Spleen (tissue), 11 donors: ENCODE measurements at regions not wholly inside any gene's neighbourhood (a gene's known extent, or its start where the extent isn't known, plus 50 kb on each side); places are given as distances from the start of the nearest gene placed in this dataset.

Experiments
- DNase-seq: peaks from one replicate; pipeline ENCODE4 v3.0.0-alpha.2; 2020
- H3K27ac ChIP-seq, 8 donors: fragments of 200-600 bp; sonication (generic) in 7 of 8; 1 replicate in 4 of 8; 2 replicates in 4 of 8; pipeline versions ENCODE4 v1.5.0 to v1.8.0; 2016 to 2021; ENCODE audit warnings: inconsistent platforms in 4 of 8, mild to moderate bottlenecking in 4 of 8, moderate library complexity in 1 of 8
- H3K27me3 ChIP-seq, 7 donors: fragments of 200-600 bp; sonication (generic) in 6 of 7; replicated peaks in 1 of 7; 1 replicate in 4 of 7; 2 replicates in 3 of 7; pipeline versions ENCODE4 v1.5.0 to v1.8.0; 2016 to 2021; ENCODE audit warnings: inconsistent platforms in 3 of 7, mild to moderate bottlenecking in 1 of 7
- H3K36me3 ChIP-seq, 6 donors: fragments of 200-600 bp; sonication (generic) in 5 of 6; 1 replicate in 4 of 6; 2 replicates in 2 of 6; pipeline versions ENCODE4 v1.5.0 to v1.8.0; 2016 to 2021; ENCODE audit warnings: inconsistent platforms in 2 of 6
- H3K4me1 ChIP-seq, 6 donors: fragments of 200-600 bp; sonication (generic) in 5 of 6; 1 replicate in 3 of 6; 2 replicates in 3 of 6; pipeline versions ENCODE4 v1.5.0 to v1.8.0; 2016 to 2021; ENCODE audit warnings: inconsistent platforms in 3 of 6
- H3K4me3 ChIP-seq, 8 donors: fragments of 200-600 bp; sonication (generic) in 7 of 8; 1 replicate in 4 of 8; 2 replicates in 4 of 8; pipeline versions ENCODE4 v1.5.0 to v1.8.0; 2016 to 2021; ENCODE audit warnings: inconsistent platforms in 4 of 8, mild to moderate bottlenecking in 4 of 8, moderate library complexity in 2 of 8
- H3K9me3 ChIP-seq, 8 donors: fragments of 200-600 bp; sonication (generic) in 7 of 8; 1 replicate in 4 of 8; 2 replicates in 4 of 8; pipeline versions ENCODE4 v1.5.0 to v1.8.0; 2016 to 2021; ENCODE audit warnings: inconsistent platforms in 4 of 8
- CTCF ChIP-seq, 11 experiments: fragments of 200-600 bp in 7 of 11; fragments of 450-650 bp in 4 of 11; sonication (generic) in 4 of 11; IDR thresholded peaks in 8 of 11; conservative IDR thresholded peaks in 3 of 11; 1 replicate in 7 of 11; 2 replicates in 4 of 11; pipeline versions ENCODE4 v1.4.0 to v1.8.0; 2016 to 2021; ENCODE audit warnings: antibody characterized with exemption in 11 of 11, inconsistent platforms in 4 of 11, mild to moderate bottlenecking in 1 of 11
- POLR2A ChIP-seq, 3 donors: fragments of 450-650 bp; IDR thresholded peaks; one replicate each; pipeline ENCODE4 v1.5.1; 2017; ENCODE audit warnings: antibody characterized with exemption in 3 of 3, mild to moderate bottlenecking in 1 of 3
- POLR2AphosphoS5 ChIP-seq, 3 donors: sonication (generic); formaldehyde crosslinking; IDR thresholded peaks; one replicate each; pipeline ENCODE4 v1.5.1; 2017; ENCODE audit warnings: antibody characterized with exemption in 3 of 3
- WGBS, 5 donors: extraction: QIAGEN DNeasy Blood & Tissue Kit in 3 of 5; methylation state at CpG; one replicate each; pipeline versions ENCODE4 v1.1.5 to v1.1.7; 2013 to 2018; 5-methylcytosine and 5-hydroxymethylcytosine counted together
- intact Hi-C: fragments of 100-400 bp; cut with DNase I; formaldehyde crosslinking; loops from one replicate; pipeline ENCODE4 v1.15.0; 2023; ENCODE audit warnings: low total_unique reads
- donor health status: healthy with polysubstance abuse.
- donor health status: DM: no; HTN: no; CAD: no; lungs with moderate emphysema.
- donor health status: DM: no; HTN: no; CAD: no.
- donor health status: Bipolar disorder and iron deficiency.
- donor health status: healthy.
- donor health status: DM: no; HTN: no; CAD: no.
- donor health status: DM: yes; HTN: yes; CAD: no.

- no peak for DNase-seq
- no peak for TF ChIP-seq CTCF (IDR thresholded peaks at IDR 0.05 in 8 of 11, conservative IDR thresholded peaks at IDR 0.05 in 3 of 11)
- no peak for TF ChIP-seq POLR2A (IDR thresholded peaks at IDR 0.05)
- no peak for TF ChIP-seq POLR2AphosphoS5 (IDR thresholded peaks at IDR 0.05)
- H3K4me3 ChIP-seq = no peak overlapping the region
- no peaks in the 10 kb centered on the region for H3K4me1 ChIP-seq
- H3K36me3 ChIP-seq = no peaks in the 10 kb centered on the region
- intact Hi-C loops = no loop called here
- no peak overlapping the region for H3K27ac ChIP-seq
- no peaks in the 10 kb centered on the region for H3K27me3 ChIP-seq
- peaks cover 0 to 5% (median 0%) of the 10 kb centered on the region in 8 donors for H3K9me3 ChIP-seq
- 73 to 86% (median 80%) methylated on average over 4 of the region's 4 CpGs for WGBS, 5 donors
Observed at GRCh38 chr13:105343134-105343806, 1192.2 kb downstream of the EFNB2 start.

GRCh38 chr13:105342281-105342820 is 1193.1 kb downstream of the EFNB2 start:
- WGBS, 5 donors = 85 to 93% (median 89%) methylated on average over 11 of the region's 11 CpGs
- no peak overlapping the region for H3K4me3 ChIP-seq
- H3K4me1 ChIP-seq = no peaks in the 10 kb centered on the region
- no peaks in the 10 kb centered on the region for H3K36me3 ChIP-seq
- no peak overlapping the region for H3K27ac ChIP-seq
- no peak for TF ChIP-seq POLR2A (IDR thresholded peaks at IDR 0.05)
- TF ChIP-seq CTCF (IDR thresholded peaks at IDR 0.05 in 8 of 11, conservative IDR thresholded peaks at IDR 0.05 in 3 of 11) = no peak
- TF ChIP-seq POLR2AphosphoS5 (IDR thresholded peaks at IDR 0.05) = no peak
- no peaks in the 10 kb centered on the region for H3K27me3 ChIP-seq
- peaks cover 0 to 3% (median 0%) of the 10 kb centered on the region in 8 donors for H3K9me3 ChIP-seq
- intact Hi-C loops = no loop called here
- DNase-seq = no peak

GRCh38 chr13:105341758-105342157 is 1193.7 kb downstream of the EFNB2 start:
- Histone ChIP-seq H3K9me3 (no peaks in the 10 kb centered on the region), H3K4me3 (no peak overlapping the region), H3K27me3 (no peaks in the 10 kb centered on the region), H3K4me1 (no peaks in the 10 kb centered on the region), H3K27ac (no peak overlapping the region), H3K36me3 (no peaks in the 10 kb centered on the region)
- WGBS, 5 donors = 84 to 95% (median 89%) methylated on average over 2 of the region's 2 CpGs
- no peak for TF ChIP-seq POLR2AphosphoS5 (IDR thresholded peaks at IDR 0.05)
- no peak for TF ChIP-seq CTCF (IDR thresholded peaks at IDR 0.05 in 8 of 11, conservative IDR thresholded peaks at IDR 0.05 in 3 of 11)
- TF ChIP-seq POLR2A (IDR thresholded peaks at IDR 0.05) = no peak
- no peak for DNase-seq
- intact Hi-C loops = no loop called here

- DNase-seq = no peak
Observed at GRCh38 chr13:105341256-105341655, 1194.2 kb downstream of the EFNB2 start.

More at GRCh38 chr13:105341256-105341655, 1194.2 kb downstream of the EFNB2 start:
- no peak overlapping the region for H3K4me3 ChIP-seq
- no peaks in the 10 kb centered on the region for H3K36me3 ChIP-seq
- intact Hi-C loops = no loop called here
- WGBS, 5 donors = 83 to 94% (median 93%) methylated on average over 3 of the region's 3 CpGs
- no peak overlapping the region for H3K27ac ChIP-seq
- no peaks in the 10 kb centered on the region for H3K27me3 ChIP-seq
- H3K4me1 ChIP-seq = no peaks in the 10 kb centered on the region
- no peak for TF ChIP-seq CTCF (IDR thresholded peaks at IDR 0.05 in 8 of 11, conservative IDR thresholded peaks at IDR 0.05 in 3 of 11)
- no peak for TF ChIP-seq POLR2AphosphoS5 (IDR thresholded peaks at IDR 0.05)
- no peak for TF ChIP-seq POLR2A (IDR thresholded peaks at IDR 0.05)
- H3K9me3 ChIP-seq = no peaks in the 10 kb centered on the region
